ENCODE measurements at regions not wholly inside any gene's neighbourhood (a gene's known extent, or its start where the extent isn't known, plus 50 kb on each side); places are given as distances from the start of the nearest gene placed in this dataset.
"Not testable (repeated sequence)": the region's sequence is repeated elsewhere in the genome, so short reads cannot be mapped to it uniquely, and the experiment has no call there.

- DNase-seq: not testable (repeated sequence)
These were observed 107.1 kb upstream of the TP53BP2 start for GRCh38 chr1:223952801-223953200.

- DNase-seq: not testable (repeated sequence)
These were observed 105.8 kb upstream of the TP53BP2 start for GRCh38 chr1:223951551-223951950.

- DNase-seq: not testable (repeated sequence)
These were observed 104.2 kb upstream of the TP53BP2 start for GRCh38 chr1:223949944-223950343.

GRCh38 chr1:223948041-223948440, 102.3 kb upstream of the TP53BP2 start:
- not testable (repeated sequence) for DNase-seq

- not testable (repeated sequence) for DNase-seq
These were observed 90.8 kb upstream of the TP53BP2 start for GRCh38 chr1:223936592-223936991.

- not testable (repeated sequence) for DNase-seq
These were observed 85.7 kb upstream of the TP53BP2 start for GRCh38 chr1:223931476-223931875.

- DNase-seq: not testable (repeated sequence)
These were observed 75.1 kb upstream of the TP53BP2 start for GRCh38 chr1:223920805-223921204.

GRCh38 chr1:223915476-223915875, 69.7 kb upstream of the TP53BP2 start:
- DNase-seq: not testable (repeated sequence)

GRCh38 chr1:223913715-223914114, 68.0 kb upstream of the TP53BP2 start:
- DNase-seq: not testable (repeated sequence)

GRCh38 chr1:223907943-223908587, 62.3 kb upstream of the TP53BP2 start:
- not testable (repeated sequence) for DNase-seq

- DNase-seq: not testable (repeated sequence)
These were observed 57.5 kb upstream of the TP53BP2 start for GRCh38 chr1:223903221-223903620.

- DNase-seq: not testable (repeated sequence)
These were observed 54.0 kb upstream of the TP53BP2 start for GRCh38 chr1:223899775-223900174.

GRCh38 chr1:223897097-223897496, 51.4 kb upstream of the TP53BP2 start:
- DNase-seq: not testable (repeated sequence)

GRCh38 chr1:223895950-223896349, 50.2 kb upstream of the TP53BP2 start:
- not testable (repeated sequence) for DNase-seq
